ENCODE measurements at regions not wholly inside any gene's neighbourhood (a gene's known extent, or its start where the extent isn't known, plus 50 kb on each side); places are given as distances from the start of the nearest gene placed in this dataset.

DNA sequence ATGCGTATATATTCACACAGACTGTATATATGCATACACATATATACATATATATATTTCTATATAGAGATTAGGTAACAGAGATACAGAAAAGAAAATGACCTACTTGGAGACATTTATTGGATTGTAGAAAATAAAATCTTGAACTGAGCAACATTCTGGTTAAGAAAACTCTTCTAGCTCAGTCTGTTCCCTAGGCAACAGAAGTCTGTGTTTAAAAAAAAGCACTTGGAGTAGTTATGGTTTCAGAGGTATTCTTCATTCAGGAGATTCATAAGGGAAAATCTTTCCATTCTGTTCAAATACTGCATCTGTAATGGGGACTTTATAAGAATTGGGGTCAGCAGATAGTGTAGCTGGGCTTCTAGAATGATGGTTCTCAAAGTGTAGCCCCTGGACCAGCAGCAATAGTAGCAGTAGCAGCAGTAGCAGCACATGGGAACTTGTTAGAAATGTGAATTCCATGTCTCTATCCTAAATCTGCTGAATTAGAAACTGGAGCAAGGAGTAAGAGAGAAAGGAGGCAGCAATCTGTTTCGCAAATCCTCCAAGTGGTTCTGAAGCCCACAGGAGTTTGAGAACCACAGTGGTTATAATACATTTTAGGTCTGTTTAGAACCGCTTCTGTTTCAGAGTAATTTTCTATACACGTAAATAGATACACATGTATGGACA is 112.8 kb upstream of the TMEM108 start:
- DNase-seq (no peak), ATAC-seq (ENCODE audit: low FRiP score) (no peak)
- Histone ChIP-seq H3K4me3 (ENCODE audit: low read length in 2 of 2) (no peak overlapping the region), H3K27ac (ENCODE audit: low read depth in 1 of 2, low read length in 2 of 2) (no peak overlapping the region), H3K4me1 (ENCODE audit: control insufficient read depth in 1 of 2, insufficient read depth in 2 of 2, low read length in 2 of 2) (no peaks in the 10 kb centered on the region), H3K27me3 (ENCODE audit: control insufficient read depth in 1 of 2, insufficient read depth in 2 of 2, low read length in 1 of 2) (no peaks in the 10 kb centered on the region), H3K9me3 (ENCODE audit: control insufficient read depth, low read length) (no peaks in the 10 kb centered on the region), H3K36me3 (ENCODE audit: control insufficient read depth in 1 of 2, insufficient read depth in 2 of 2, low read length in 1 of 2) (no peaks in the 10 kb centered on the region)
- WGBS, 2 donors: 89 to 94% methylated on average over 4 of the region's 4 CpGs
- intact Hi-C loops (cut with DNase I): no loop called here

- Histone ChIP-seq H3K36me3 (ENCODE audit: control insufficient read depth in 1 of 2, insufficient read depth in 2 of 2, low read length in 1 of 2) (no peaks in the 10 kb centered on the region), H3K27me3 (ENCODE audit: control insufficient read depth in 1 of 2, insufficient read depth in 2 of 2, low read length in 1 of 2) (no peaks in the 10 kb centered on the region), H3K27ac (ENCODE audit: low read depth in 1 of 2, low read length in 2 of 2) (no peak overlapping the region), H3K4me1 (ENCODE audit: control insufficient read depth in 1 of 2, insufficient read depth in 2 of 2, low read length in 2 of 2) (no peaks in the 10 kb centered on the region), H3K9me3 (ENCODE audit: control insufficient read depth, low read length) (no peaks in the 10 kb centered on the region), H3K4me3 (ENCODE audit: low read length in 2 of 2) (no peak overlapping the region)
- WGBS, 2 donors: 90 to 96% methylated on average over 1 of the region's 1 CpG
- ATAC-seq (ENCODE audit: low FRiP score) (no peak), DNase-seq (no peak)
- intact Hi-C loops (cut with DNase I): no loop called here
Observed at GRCh38 chr3:132916096-132916495, 122.1 kb upstream of the TMEM108 start.

DNA sequence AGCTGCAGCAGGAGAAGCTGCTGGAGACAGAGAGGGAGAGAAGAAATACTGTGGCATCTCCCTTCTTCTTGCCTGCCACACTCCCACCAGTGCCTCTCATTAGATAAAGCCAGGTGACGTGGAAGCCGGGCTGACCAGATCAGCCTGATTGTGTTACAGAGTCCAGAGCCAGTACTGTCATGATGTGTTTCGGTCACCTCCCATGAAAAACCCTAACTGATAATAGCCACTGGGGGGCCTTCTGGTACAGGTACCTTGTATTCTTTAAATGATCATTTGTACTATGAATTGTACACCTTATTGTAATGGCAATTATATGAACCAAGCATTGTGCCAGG is 125.8 kb upstream of the TMEM108 start:
- Histone ChIP-seq H3K9me3 (ENCODE audit: control insufficient read depth, low read length) (no peaks in the 10 kb centered on the region), H3K27ac (ENCODE audit: low read depth in 1 of 2, low read length in 2 of 2) (no peak overlapping the region), H3K4me3 (ENCODE audit: low read length in 2 of 2) (no peak overlapping the region), H3K27me3 (ENCODE audit: control insufficient read depth in 1 of 2, insufficient read depth in 2 of 2, low read length in 1 of 2) (no peaks in the 10 kb centered on the region), H3K4me1 (ENCODE audit: control insufficient read depth in 1 of 2, insufficient read depth in 2 of 2, low read length in 2 of 2) (no peaks in the 10 kb centered on the region), H3K36me3 (ENCODE audit: control insufficient read depth in 1 of 2, insufficient read depth in 2 of 2, low read length in 1 of 2) (no peaks in the 10 kb centered on the region)
- intact Hi-C loops (cut with DNase I): no loop called here
- no peak for ATAC-seq (ENCODE audit: low FRiP score)
- 96 to 98% methylated on average over 3 of the region's 3 CpGs for WGBS, 2 donors
- no peak for DNase-seq

- DNase-seq (no peak), ATAC-seq (ENCODE audit: low FRiP score) (no peak)
- Histone ChIP-seq H3K27me3 (ENCODE audit: control insufficient read depth in 1 of 2, insufficient read depth in 2 of 2, low read length in 1 of 2) (no peaks in the 10 kb centered on the region), H3K4me1 (ENCODE audit: control insufficient read depth in 1 of 2, insufficient read depth in 2 of 2, low read length in 2 of 2) (no peaks in the 10 kb centered on the region), H3K4me3 (ENCODE audit: low read length in 2 of 2) (no peak overlapping the region), H3K36me3 (ENCODE audit: control insufficient read depth in 1 of 2, insufficient read depth in 2 of 2, low read length in 1 of 2) (no peaks in the 10 kb centered on the region), H3K9me3 (ENCODE audit: control insufficient read depth, low read length) (no peaks in the 10 kb centered on the region), H3K27ac (ENCODE audit: low read depth in 1 of 2, low read length in 2 of 2) (no peak overlapping the region)
- intact Hi-C loops (cut with DNase I): no loop called here
- WGBS, 2 donors: 74 to 78% methylated on average over 4 of the region's 4 CpGs
Observed at GRCh38 chr3:132911741-132912415, 126.3 kb upstream of the TMEM108 start.

GRCh38 chr3:132907293-132907692 is 130.9 kb upstream of the TMEM108 start:
- DNase-seq (no peak), ATAC-seq (ENCODE audit: low FRiP score) (no peak)
- Histone ChIP-seq H3K27ac (ENCODE audit: low read depth in 1 of 2, low read length in 2 of 2) (no peak overlapping the region), H3K9me3 (ENCODE audit: control insufficient read depth, low read length) (no peaks in the 10 kb centered on the region), H3K27me3 (ENCODE audit: control insufficient read depth in 1 of 2, insufficient read depth in 2 of 2, low read length in 1 of 2) (no peaks in the 10 kb centered on the region), H3K36me3 (ENCODE audit: control insufficient read depth in 1 of 2, insufficient read depth in 2 of 2, low read length in 1 of 2) (no peaks in the 10 kb centered on the region), H3K4me3 (ENCODE audit: low read length in 2 of 2) (no peak overlapping the region), H3K4me1 (ENCODE audit: control insufficient read depth in 1 of 2, insufficient read depth in 2 of 2, low read length in 2 of 2) (no peaks in the 10 kb centered on the region)
- intact Hi-C loops (cut with DNase I): no loop called here
- WGBS, 2 donors: 92 to 94% methylated on average over 10 of the region's 10 CpGs

DNA sequence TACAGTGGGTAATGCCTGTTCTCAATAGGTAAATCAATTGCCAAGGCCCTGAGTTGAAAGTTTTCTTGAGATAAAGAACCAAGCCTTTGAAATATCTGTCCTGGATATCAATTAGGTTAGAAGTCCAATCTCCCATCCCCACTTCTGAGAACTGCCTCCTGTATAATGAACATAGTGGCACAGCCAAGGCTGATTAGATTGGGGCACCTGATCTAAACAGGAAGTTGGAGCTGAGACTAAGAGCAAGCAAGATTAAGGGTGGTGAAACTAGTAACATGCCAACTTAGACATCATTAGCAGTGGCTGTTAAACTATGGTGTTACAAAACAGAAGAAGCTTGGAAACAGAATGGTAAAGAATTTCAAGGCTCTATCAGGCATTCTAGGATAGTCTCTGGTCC is 137.7 kb upstream of the TMEM108 start:
- ATAC-seq (ENCODE audit: low FRiP score): no peak
- H3K4me1 ChIP-seq (ENCODE audit: control insufficient read depth in 1 of 2, insufficient read depth in 2 of 2, low read length in 2 of 2): no peaks in the 10 kb centered on the region
- intact Hi-C loops (cut with DNase I): no loop called here

DNA sequence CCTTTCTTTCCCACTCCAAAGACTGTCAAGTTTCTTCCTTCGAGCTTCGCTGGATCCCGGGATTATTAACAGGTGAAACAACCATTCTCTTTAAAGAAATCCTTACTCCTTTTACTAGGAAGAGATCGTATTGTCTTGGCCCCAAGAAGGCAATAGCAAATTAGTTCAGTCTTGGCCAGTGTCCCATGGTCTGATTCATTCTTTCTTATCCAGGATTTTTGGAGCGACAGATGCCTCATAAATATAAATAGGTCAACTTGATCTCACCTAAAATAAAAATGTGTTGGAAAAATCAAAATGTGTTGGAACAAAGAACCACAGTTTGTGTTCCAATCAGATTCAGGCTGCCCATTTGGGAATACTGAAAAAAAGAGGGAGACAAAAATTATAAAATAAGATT is 140.1 kb upstream of the TMEM108 start:
- DNase-seq: no peak
- no peak for ATAC-seq (ENCODE audit: low FRiP score)
- no peaks in the 10 kb centered on the region for H3K4me1 ChIP-seq (ENCODE audit: control insufficient read depth in 1 of 2, insufficient read depth in 2 of 2, low read length in 2 of 2)
- H3K4me3 ChIP-seq (ENCODE audit: low read length in 2 of 2): no peak overlapping the region
- intact Hi-C loops (cut with DNase I): no loop called here
- no peaks in the 10 kb centered on the region for H3K36me3 ChIP-seq (ENCODE audit: control insufficient read depth in 1 of 2, insufficient read depth in 2 of 2, low read length in 1 of 2)
- H3K27ac ChIP-seq (ENCODE audit: low read depth in 1 of 2, low read length in 2 of 2): no peak overlapping the region
- 56 to 59% methylated on average over 5 of the region's 5 CpGs for WGBS, 2 donors
- no peaks in the 10 kb centered on the region for H3K9me3 ChIP-seq (ENCODE audit: control insufficient read depth, low read length)
- H3K27me3 ChIP-seq (ENCODE audit: control insufficient read depth in 1 of 2, insufficient read depth in 2 of 2, low read length in 1 of 2): no peaks in the 10 kb centered on the region

More for the DNA sequence above, 137.7 kb upstream of the TMEM108 start:
- H3K27me3 ChIP-seq (ENCODE audit: control insufficient read depth in 1 of 2, insufficient read depth in 2 of 2, low read length in 1 of 2): no peaks in the 10 kb centered on the region
- no peaks in the 10 kb centered on the region for H3K36me3 ChIP-seq (ENCODE audit: control insufficient read depth in 1 of 2, insufficient read depth in 2 of 2, low read length in 1 of 2)
- no peak overlapping the region for H3K4me3 ChIP-seq (ENCODE audit: low read length in 2 of 2)
- H3K27ac ChIP-seq (ENCODE audit: low read depth in 1 of 2, low read length in 2 of 2): no peak overlapping the region
- H3K9me3 ChIP-seq (ENCODE audit: control insufficient read depth, low read length): no peaks in the 10 kb centered on the region
- DNase-seq: no peak

DNA sequence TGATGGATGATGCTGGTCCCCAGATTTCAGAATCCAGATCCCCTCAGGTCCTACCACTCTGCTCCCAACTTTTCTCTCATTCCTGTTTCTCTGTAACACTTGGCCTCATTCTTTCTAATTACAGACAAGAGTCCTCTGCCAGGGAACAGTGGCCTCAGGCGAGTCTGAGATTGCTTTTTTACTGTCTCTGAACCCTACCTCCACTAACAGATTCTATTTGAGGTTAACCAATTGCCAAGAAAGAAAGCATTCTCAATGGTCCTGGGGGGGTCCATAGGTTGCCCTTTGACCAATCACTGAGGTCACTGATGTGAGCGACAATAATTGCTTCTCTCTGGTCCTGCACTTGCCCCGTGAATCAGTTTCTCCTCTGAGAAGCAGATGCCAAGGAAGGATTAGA is 145.2 kb upstream of the TMEM108 start:
- Histone ChIP-seq H3K27ac (ENCODE audit: low read depth in 1 of 2, low read length in 2 of 2) (no peak overlapping the region), H3K4me3 (ENCODE audit: low read length in 2 of 2) (no peak overlapping the region), H3K27me3 (ENCODE audit: control insufficient read depth in 1 of 2, insufficient read depth in 2 of 2, low read length in 1 of 2) (no peaks in the 10 kb centered on the region), H3K9me3 (ENCODE audit: control insufficient read depth, low read length) (no peaks in the 10 kb centered on the region), H3K4me1 (ENCODE audit: control insufficient read depth in 1 of 2, insufficient read depth in 2 of 2, low read length in 2 of 2) (no peaks in the 10 kb centered on the region), H3K36me3 (ENCODE audit: control insufficient read depth in 1 of 2, insufficient read depth in 2 of 2, low read length in 1 of 2) (no peaks in the 10 kb centered on the region)
- ATAC-seq (ENCODE audit: low FRiP score): no peak
- intact Hi-C loops (cut with DNase I): no loop called here
- no peak for DNase-seq
- WGBS, 2 donors: 86 to 89% methylated on average over 3 of the region's 3 CpGs

DNA sequence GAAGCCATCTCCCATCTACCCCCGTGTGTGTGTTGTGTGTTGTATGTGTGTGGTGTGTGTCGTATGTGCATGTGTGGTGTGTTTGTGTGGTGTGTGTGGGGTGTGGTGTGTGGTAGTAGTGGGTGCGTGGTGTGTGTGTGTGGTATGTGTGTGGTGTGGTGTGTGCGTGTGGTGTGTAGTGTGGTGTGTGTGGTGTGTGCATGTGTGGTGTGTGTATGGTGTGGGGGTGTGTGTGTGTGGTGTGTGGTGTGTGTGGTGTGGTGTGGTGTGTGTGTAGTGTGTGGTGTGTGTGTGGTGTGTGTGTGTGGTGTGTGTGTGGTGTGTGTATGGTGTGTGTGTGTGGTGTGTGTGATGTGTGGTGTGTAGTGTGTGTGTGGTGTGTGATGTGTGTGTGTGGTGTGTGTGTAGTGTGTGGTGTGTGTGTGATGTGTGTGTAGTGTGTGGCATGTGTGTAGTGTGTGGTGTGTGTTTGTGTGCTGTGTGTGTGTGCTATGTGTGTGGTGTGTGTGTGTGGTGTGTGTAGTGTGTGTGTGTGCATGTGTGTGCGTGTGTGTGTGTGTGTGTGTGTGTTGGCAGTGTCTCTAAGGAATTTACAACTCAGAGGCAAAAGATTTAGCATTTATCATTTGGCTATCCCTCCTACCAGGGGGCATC is 156.3 kb upstream of the TMEM108 start:
- H3K36me3 ChIP-seq (ENCODE audit: control insufficient read depth in 1 of 2, insufficient read depth in 2 of 2, low read length in 1 of 2): no peaks in the 10 kb centered on the region
- 66 to 67% methylated on average over 5 of the region's 5 CpGs for WGBS, 2 donors
- no peak for DNase-seq
- no peaks in the 10 kb centered on the region for H3K4me1 ChIP-seq (ENCODE audit: control insufficient read depth in 1 of 2, insufficient read depth in 2 of 2, low read length in 2 of 2)
- ATAC-seq (ENCODE audit: low FRiP score): peak; percentile 26
- no peak overlapping the region for H3K4me3 ChIP-seq (ENCODE audit: low read length in 2 of 2)
- no peak overlapping the region for H3K27ac ChIP-seq (ENCODE audit: low read depth in 1 of 2, low read length in 2 of 2)
- no peaks in the 10 kb centered on the region for H3K9me3 ChIP-seq (ENCODE audit: control insufficient read depth, low read length)
- peaks cover 0 to 3% of the 10 kb centered on the region in 2 donors for H3K27me3 ChIP-seq (ENCODE audit: control insufficient read depth in 1 of 2, insufficient read depth in 2 of 2, low read length in 1 of 2)
- intact Hi-C loops (cut with DNase I): no loop called here

Measured in aorta (tissue), 5 donors.